CD8-positive, alpha-beta memory T cell (primary cell): ENCODE measurements at regions not wholly inside any gene's neighbourhood (a gene's known extent, or its start where the extent isn't known, plus 50 kb on each side); places are given as distances from the start of the nearest gene placed in this dataset.

ENCODE experiments used
- CTCF ChIA-PET: fragments of 350-600 bp; sonication (Branson Sonifier 250); formaldehyde crosslinking; loops from one replicate; lab custom pipeline; 2021; ENCODE audit warnings: antibody characterized with exemption; lab: Charles Lee
- POLR2A ChIA-PET: fragments of 350-600 bp; sonication (Branson Sonifier 250); formaldehyde crosslinking; loops from one replicate; lab custom pipeline; 2021; ENCODE audit warnings: antibody characterized with exemption; lab: Charles Lee
- DNase-seq, 5 donors: peaks; one replicate each; pipeline versions ENCODE4 v3.0.0 to v3.0.0-alpha.2; 2020 to 2022; ENCODE audit warnings: mixed read lengths in 1 of 5
- H3K27ac ChIP-seq: one replicate; pipeline ENCODE4 v1.7.0; 2013; ENCODE audit warnings: low read depth, mild to moderate bottlenecking, low read length, moderate library complexity
- H3K27me3 ChIP-seq: 2 replicates; pipeline ENCODE4 v1.7.0; 2013; ENCODE audit warnings: low read length, mild to moderate bottlenecking; ENCODE audit not compliant: insufficient read depth, poor library complexity, severe bottlenecking
- H3K36me3 ChIP-seq: 2 replicates; pipeline ENCODE4 v1.7.0; 2013; ENCODE audit warnings: mild to moderate bottlenecking, low read length, moderate library complexity; ENCODE audit not compliant: insufficient read depth
- H3K4me1 ChIP-seq: 2 replicates; pipeline ENCODE4 v1.7.0; 2013; ENCODE audit warnings: mild to moderate bottlenecking, low read length, moderate library complexity; ENCODE audit not compliant: insufficient read depth
- H3K4me3 ChIP-seq: 2 replicates; pipeline ENCODE4 v1.7.0; 2013; ENCODE audit warnings: mild to moderate bottlenecking, low read length
- H3K9me3 ChIP-seq: 2 replicates; pipeline ENCODE4 v1.7.0; 2013; ENCODE audit warnings: mild to moderate bottlenecking, low read length
- H3K27ac Mint-ChIP-seq, 8 donors: one replicate each; pipeline ENCODE4 v1.8.0; 2020 to 2021; ENCODE audit warnings: mixed read lengths in 8 of 8, mild to moderate bottlenecking in 6 of 8, inconsistent platforms in 3 of 8, moderate library complexity in 3 of 8
- H3K27me3 Mint-ChIP-seq, 2 donors: one replicate each; pipeline ENCODE4 v1.8.0; 2020 to 2021; ENCODE audit warnings: mixed read lengths in 2 of 2, mild to moderate bottlenecking in 1 of 2, moderate library complexity in 1 of 2
- H3K36me3 Mint-ChIP-seq, 3 donors: one replicate each; pipeline ENCODE4 v1.8.0; 2020 to 2021; ENCODE audit warnings: mixed read lengths in 3 of 3, inconsistent platforms in 1 of 3, mild to moderate bottlenecking in 1 of 3
- H3K4me1 Mint-ChIP-seq, 3 donors: one replicate each; pipeline ENCODE4 v1.8.0; 2020 to 2021; ENCODE audit warnings: mixed read lengths in 3 of 3, inconsistent platforms in 1 of 3, mild to moderate bottlenecking in 1 of 3
- H3K4me3 Mint-ChIP-seq, 7 donors: one replicate each; pipeline ENCODE4 v1.8.0; 2020 to 2021; ENCODE audit warnings: mixed read lengths in 7 of 7, mild to moderate bottlenecking in 6 of 7, moderate library complexity in 4 of 7, inconsistent platforms in 2 of 7
- H3K9me3 Mint-ChIP-seq, 5 donors: one replicate each; pipeline ENCODE4 v1.8.0; 2020 to 2022; ENCODE audit warnings: mixed read lengths in 5 of 5, mild to moderate bottlenecking in 3 of 5, moderate library complexity in 2 of 5, inconsistent platforms in 1 of 5

DNA sequence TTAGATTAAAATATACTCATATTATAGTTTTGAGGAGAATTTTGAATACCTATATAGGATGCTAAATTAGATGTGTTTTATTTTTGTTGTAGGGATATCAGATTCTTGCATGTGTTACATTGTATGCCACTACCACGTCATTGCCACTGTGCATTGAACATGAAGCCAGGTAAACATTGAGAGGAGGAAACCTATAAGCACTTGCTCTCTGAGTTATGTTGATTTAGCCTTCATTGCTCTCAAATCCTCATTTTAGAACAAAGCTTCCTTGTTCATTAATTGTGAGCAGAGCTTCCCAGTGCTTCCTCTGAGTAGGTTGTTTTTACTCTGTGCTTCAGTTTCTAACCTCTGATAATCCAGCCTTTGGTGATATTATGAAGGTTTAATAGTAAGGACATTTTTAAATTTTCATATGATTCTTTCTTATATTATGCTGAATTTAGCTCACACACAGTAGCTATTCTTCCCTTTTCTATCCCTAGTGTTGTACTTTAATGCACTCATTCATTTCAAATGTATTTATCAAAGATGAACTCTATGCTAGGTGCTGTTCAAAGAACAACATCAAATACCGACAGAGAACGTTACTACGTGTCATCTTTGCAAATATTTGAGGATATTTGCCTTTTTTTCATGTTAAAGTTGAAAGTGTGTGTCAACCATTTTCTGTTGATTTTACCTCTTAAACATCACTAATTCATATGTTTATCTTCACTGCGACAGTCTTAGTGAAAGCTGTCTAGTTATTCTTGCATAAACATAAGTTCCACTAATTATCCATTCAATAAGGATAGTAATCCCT is 1448.0 kb upstream of the MIR17HG start:
- POLR2A ChIA-PET: no interaction called here
- CTCF ChIA-PET: no interaction called here
- H3K36me3 ChIP-seq: no peaks in the 10 kb centered on the region

DNA sequence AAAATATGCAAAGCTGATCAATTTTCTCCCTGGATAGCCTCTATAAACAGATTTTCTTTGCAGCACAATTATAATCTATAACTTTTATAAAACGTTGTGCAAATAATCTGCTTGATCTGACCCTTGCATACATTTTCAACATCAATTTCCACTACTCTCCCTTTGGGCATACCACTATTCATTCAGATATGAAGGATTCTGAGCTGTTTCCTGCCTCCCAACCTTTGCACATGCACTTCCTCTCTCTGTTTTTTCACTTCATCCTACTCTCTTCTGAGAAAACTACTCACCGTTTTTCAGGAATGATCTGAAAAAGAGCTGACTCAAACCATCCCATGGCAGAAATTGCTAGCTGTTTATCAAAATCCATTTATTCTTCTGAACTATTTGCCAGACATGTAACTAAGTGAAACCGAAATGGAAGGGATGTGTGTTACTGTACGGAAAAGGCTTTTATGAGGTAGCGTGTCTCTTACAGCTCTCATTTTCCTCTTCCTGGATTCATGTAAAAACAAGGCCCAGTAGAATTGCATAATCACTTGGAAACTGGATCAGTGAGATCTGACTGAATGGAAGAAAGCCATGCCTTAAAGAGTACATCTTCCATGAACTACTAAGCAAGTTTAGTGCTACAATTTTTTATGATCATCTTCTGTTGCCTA is 1447.3 kb upstream of the MIR17HG start:
- Histone ChIP-seq H3K4me3 (no peak overlapping the region), H3K27me3 (no peaks in the 10 kb centered on the region), H3K9me3 (no peaks in the 10 kb centered on the region), H3K27ac (no peak overlapping the region), H3K36me3 (no peaks in the 10 kb centered on the region), H3K4me1 (no peaks in the 10 kb centered on the region)
- DNase-seq: no peak
- CTCF ChIA-PET: interaction anchor here (1.2 kb wide), 1 partner anchor 11 kb away, joined by 3 read pairs; no protein-coding TSS in a partner anchor
- Mint-ChIP-seq H3K9me3 (peaks cover 3 to 30% (median 10%) of the 10 kb centered on the region in 5 donors), H3K27me3 (no peaks in the 10 kb centered on the region), H3K4me3 (no peak overlapping the region), H3K4me1 (no peaks in the 10 kb centered on the region), H3K27ac (no peak overlapping the region), H3K36me3 (no peaks in the 10 kb centered on the region)
- POLR2A ChIA-PET: no interaction called here

More for the DNA sequence above, 1448.0 kb upstream of the MIR17HG start:
- Mint-ChIP-seq H3K9me3 (peaks cover 3 to 30% (median 5%) of the 10 kb centered on the region in 5 donors), H3K27me3 (no peaks in the 10 kb centered on the region), H3K27ac (no peak overlapping the region), H3K36me3 (no peaks in the 10 kb centered on the region), H3K4me3 (no peak overlapping the region), H3K4me1 (no peaks in the 10 kb centered on the region)
- no peak for DNase-seq
- Histone ChIP-seq H3K4me3 (no peak overlapping the region), H3K4me1 (no peaks in the 10 kb centered on the region), H3K27me3 (no peaks in the 10 kb centered on the region), H3K27ac (no peak overlapping the region), H3K9me3 (no peaks in the 10 kb centered on the region)

DNA sequence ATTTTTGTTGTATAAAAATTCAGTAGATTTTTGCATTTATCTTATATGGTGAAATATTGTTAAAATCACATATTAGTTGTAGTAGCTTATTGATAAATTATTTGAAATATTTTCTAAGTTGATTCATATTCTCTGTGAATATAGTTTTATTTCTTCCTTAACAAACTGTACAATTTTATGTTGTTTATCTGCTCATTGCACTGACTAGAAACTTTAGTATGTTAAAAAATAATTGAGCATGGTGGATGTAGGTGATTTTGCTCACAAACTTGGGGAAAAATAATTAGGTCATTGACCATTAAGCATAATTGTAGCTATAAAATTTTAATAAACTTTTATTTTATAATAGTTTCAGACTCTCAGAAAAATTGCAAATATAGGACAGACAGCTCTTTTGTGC is 1445.3 kb upstream of the MIR17HG start:
- no peak overlapping the region for H3K27ac ChIP-seq
- H3K4me3 ChIP-seq: no peak overlapping the region
- no peaks in the 10 kb centered on the region for H3K36me3 ChIP-seq
- H3K27me3 ChIP-seq: no peaks in the 10 kb centered on the region
- no peak for DNase-seq
- no peaks in the 10 kb centered on the region for H3K9me3 ChIP-seq
- no peak overlapping the region for H3K4me3 Mint-ChIP-seq
- H3K9me3 Mint-ChIP-seq: peaks cover under 1 to 28% (median 11%) of the 10 kb centered on the region in 5 donors
- no peaks in the 10 kb centered on the region for H3K36me3 Mint-ChIP-seq
- H3K4me1 Mint-ChIP-seq: no peaks in the 10 kb centered on the region
- no peaks in the 10 kb centered on the region for H3K4me1 ChIP-seq
- POLR2A ChIA-PET: no interaction called here
- CTCF ChIA-PET: no interaction called here
- H3K27me3 Mint-ChIP-seq: no peaks in the 10 kb centered on the region
- no peak overlapping the region for H3K27ac Mint-ChIP-seq

DNA sequence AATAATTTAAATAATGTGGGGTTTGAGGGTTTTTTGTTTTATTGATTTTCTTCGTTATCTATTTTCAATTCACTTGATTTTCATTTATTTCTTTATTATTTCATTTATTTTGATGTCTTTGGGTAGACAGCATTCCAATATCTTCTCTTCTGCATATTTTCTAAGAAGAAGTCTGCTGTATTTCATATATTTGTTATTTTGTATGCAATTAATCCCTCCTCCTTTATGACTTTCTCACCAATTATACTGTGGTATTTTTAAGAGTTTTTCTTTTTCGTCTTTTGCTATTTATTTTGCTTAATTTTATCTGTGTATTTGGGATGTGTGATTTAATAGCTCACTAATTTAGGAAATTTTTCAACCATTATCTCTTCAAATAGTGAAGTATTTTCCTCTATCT is 1444.4 kb upstream of the MIR17HG start:
- no peak overlapping the region for H3K27ac Mint-ChIP-seq

DNA sequence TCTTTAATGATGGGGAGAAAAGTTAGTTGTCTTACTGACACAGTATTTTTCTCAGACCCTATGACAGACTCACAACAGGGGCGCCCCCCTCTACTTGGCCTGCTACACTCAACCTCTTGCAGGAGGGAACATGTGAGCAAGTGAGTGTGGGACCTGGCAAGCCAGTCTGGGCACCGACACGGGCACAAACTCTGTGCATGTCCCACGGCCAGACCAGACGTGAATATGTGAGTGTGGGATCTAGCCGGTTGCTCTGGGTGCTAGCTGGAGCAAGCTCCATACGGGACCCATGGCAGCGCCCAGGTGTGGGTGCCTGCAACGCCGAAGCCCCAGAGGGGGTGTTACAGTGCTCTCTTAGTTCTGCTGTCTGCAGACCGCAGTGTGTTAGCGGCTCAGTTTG is 1437.3 kb upstream of the MIR17HG start:
- H3K4me3 Mint-ChIP-seq: no peak overlapping the region
- H3K27ac Mint-ChIP-seq: no peak overlapping the region
- no peaks in the 10 kb centered on the region for H3K36me3 ChIP-seq
- no peaks in the 10 kb centered on the region for H3K36me3 Mint-ChIP-seq
- POLR2A ChIA-PET: no interaction called here
- no peaks in the 10 kb centered on the region for H3K27me3 ChIP-seq
- CTCF ChIA-PET: no interaction called here
- DNase-seq: no peak
- H3K9me3 Mint-ChIP-seq: peaks cover 3 to 22% (median 11%) of the 10 kb centered on the region in 5 donors
- H3K27me3 Mint-ChIP-seq: no peaks in the 10 kb centered on the region
- no peaks in the 10 kb centered on the region for H3K4me1 ChIP-seq
- H3K4me3 ChIP-seq: no peak overlapping the region
- no peak overlapping the region for H3K27ac ChIP-seq
- no peaks in the 10 kb centered on the region for H3K4me1 Mint-ChIP-seq
- no peaks in the 10 kb centered on the region for H3K9me3 ChIP-seq

More for the DNA sequence above, 1444.4 kb upstream of the MIR17HG start:
- ChIA-PET POLR2A (no interaction called here), CTCF (no interaction called here)
- H3K4me3 ChIP-seq: no peak overlapping the region
- no peaks in the 10 kb centered on the region for H3K9me3 ChIP-seq
- H3K36me3 ChIP-seq: no peaks in the 10 kb centered on the region
- no peaks in the 10 kb centered on the region for H3K27me3 ChIP-seq
- H3K36me3 Mint-ChIP-seq: no peaks in the 10 kb centered on the region
- H3K9me3 Mint-ChIP-seq: peaks cover 3 to 20% (median 11%) of the 10 kb centered on the region in 5 donors
- H3K4me1 ChIP-seq: no peaks in the 10 kb centered on the region
- H3K27ac ChIP-seq: no peak overlapping the region
- H3K4me1 Mint-ChIP-seq: no peaks in the 10 kb centered on the region
- no peaks in the 10 kb centered on the region for H3K27me3 Mint-ChIP-seq
- no peak overlapping the region for H3K4me3 Mint-ChIP-seq
- no peak for DNase-seq

DNA sequence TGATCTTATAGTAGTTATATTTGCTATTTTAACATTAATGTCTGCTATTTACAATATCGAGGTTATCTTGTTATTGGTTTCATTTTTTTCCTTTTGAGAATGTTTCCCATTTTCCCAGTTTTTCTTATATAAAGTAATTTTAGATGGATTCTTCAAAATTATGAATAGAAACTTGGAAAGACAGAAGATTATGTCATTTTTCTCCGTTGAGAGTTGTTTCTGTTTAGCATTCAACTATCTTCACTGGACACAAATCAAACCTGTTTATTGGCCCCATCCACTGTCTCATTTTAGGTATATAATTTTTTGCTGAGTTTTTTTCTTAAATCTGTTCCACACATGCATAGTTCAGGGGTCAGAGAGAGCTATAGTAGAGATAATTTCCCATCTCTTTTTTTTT is 1430.9 kb upstream of the MIR17HG start:
- H3K9me3 Mint-ChIP-seq: peaks cover 0 to 36% (median 4%) of the 10 kb centered on the region in 5 donors
- DNase-seq: no peak
- H3K4me3 Mint-ChIP-seq: no peak overlapping the region
- no peaks in the 10 kb centered on the region for H3K36me3 ChIP-seq
- ChIA-PET POLR2A (no interaction called here), CTCF (no interaction called here)
- no peak overlapping the region for H3K27ac ChIP-seq
- no peak overlapping the region for H3K27ac Mint-ChIP-seq
- no peaks in the 10 kb centered on the region for H3K27me3 ChIP-seq
- no peaks in the 10 kb centered on the region for H3K27me3 Mint-ChIP-seq
- no peaks in the 10 kb centered on the region for H3K36me3 Mint-ChIP-seq
- no peaks in the 10 kb centered on the region for H3K4me1 ChIP-seq
- no peaks in the 10 kb centered on the region for H3K4me1 Mint-ChIP-seq
- no peaks in the 10 kb centered on the region for H3K9me3 ChIP-seq
- H3K4me3 ChIP-seq: no peak overlapping the region

DNA sequence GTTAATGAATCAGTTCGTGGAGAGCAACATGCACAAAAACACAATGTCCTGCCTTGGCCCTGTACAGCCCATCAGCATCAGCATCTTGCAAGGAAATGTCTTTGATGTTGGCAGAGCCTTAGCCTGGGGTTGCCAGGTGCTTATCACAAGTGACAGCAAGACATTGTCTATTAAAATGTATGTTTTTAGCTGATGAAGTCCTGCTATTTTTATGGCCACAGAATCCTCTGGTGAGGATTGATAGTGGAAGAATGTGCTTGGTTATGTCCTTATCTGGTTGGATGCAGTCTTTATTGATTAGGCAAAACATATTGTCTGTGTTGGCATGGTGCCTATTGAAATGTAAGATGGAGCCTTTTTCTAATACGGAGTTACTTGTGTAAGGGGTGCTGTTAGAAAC is 1427.0 kb upstream of the MIR17HG start:
- no peak overlapping the region for H3K27ac Mint-ChIP-seq
- H3K4me3 Mint-ChIP-seq: no peak overlapping the region
- no peaks in the 10 kb centered on the region for H3K27me3 Mint-ChIP-seq
- Histone ChIP-seq H3K4me1 (no peaks in the 10 kb centered on the region), H3K4me3 (no peak overlapping the region), H3K36me3 (no peaks in the 10 kb centered on the region), H3K27ac (no peak overlapping the region), H3K27me3 (no peaks in the 10 kb centered on the region), H3K9me3 (no peaks in the 10 kb centered on the region)
- H3K36me3 Mint-ChIP-seq: no peaks in the 10 kb centered on the region
- H3K4me1 Mint-ChIP-seq: no peaks in the 10 kb centered on the region
- POLR2A ChIA-PET: no interaction called here
- CTCF ChIA-PET: no interaction called here
- H3K9me3 Mint-ChIP-seq: peaks cover 0 to 30% (median 4%) of the 10 kb centered on the region in 5 donors
- DNase-seq: no peak

DNA sequence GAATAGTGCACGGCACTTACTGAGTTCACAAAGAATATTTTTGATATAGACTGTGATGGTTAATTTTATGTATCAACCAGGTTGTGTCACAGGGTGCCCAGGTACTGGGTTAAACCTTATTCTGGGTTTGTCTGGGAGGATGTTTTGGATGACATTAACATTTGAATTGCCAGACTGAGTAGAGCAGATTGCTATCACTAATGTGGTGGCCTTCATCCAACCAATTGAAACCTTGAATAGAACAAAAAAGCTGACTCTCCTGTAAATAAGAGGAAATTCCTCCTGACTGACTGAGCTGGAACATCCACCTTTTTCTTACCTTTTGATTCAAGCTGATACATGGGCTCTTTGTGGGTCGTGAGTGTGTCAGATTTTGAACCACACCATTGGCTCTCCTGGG is 1424.4 kb upstream of the MIR17HG start:
- POLR2A ChIA-PET: no interaction called here
- Histone ChIP-seq H3K9me3 (peaks cover 3% of the 10 kb centered on the region), H3K36me3 (no peaks in the 10 kb centered on the region), H3K4me3 (no peak overlapping the region), H3K27ac (no peak overlapping the region), H3K4me1 (no peaks in the 10 kb centered on the region), H3K27me3 (no peaks in the 10 kb centered on the region)
- CTCF ChIA-PET: no interaction called here
- Mint-ChIP-seq H3K36me3 (peaks cover 0 to 2% (median 0%) of the 10 kb centered on the region in 3 donors), H3K4me3 (no peak overlapping the region), H3K9me3 (peaks cover 1 to 28% (median 10%) of the 10 kb centered on the region in 5 donors), H3K27me3 (no peaks in the 10 kb centered on the region), H3K27ac (no peak overlapping the region), H3K4me1 (no peaks in the 10 kb centered on the region)
- no peak for DNase-seq
